ENCODE measurements at regions not wholly inside any gene's neighbourhood (a gene's known extent, or its start where the extent isn't known, plus 50 kb on each side); places are given as distances from the start of the nearest gene placed in this dataset.

GRCh38 chr12:126457776-126458175, 1392.5 kb downstream of the AACS start:
- H3K36me3 ChIP-seq, result no peaks in the 10 kb centered on the region
- no peaks in the 10 kb centered on the region for H3K9me3 ChIP-seq
- DNase-seq (no peak), ATAC-seq (no peak)
- H3K27ac ChIP-seq, result no peak overlapping the region
- intact Hi-C loops (cut with DNase I), result no loop called here
- no peaks in the 10 kb centered on the region for H3K4me1 ChIP-seq
- no peaks in the 10 kb centered on the region for H3K27me3 ChIP-seq
- WGBS (ENCODE audit: insufficient coverage, low coverage, low lambda C conversion rate, missing lambda C conversion rate), result 46% methylated on average over 4 of the region's 13 CpGs
- no peak overlapping the region for H3K4me3 ChIP-seq
- TF ChIP-seq POLR2A (IDR thresholded peaks at IDR 0.05) (no peak), CTCF (IDR thresholded peaks at IDR 0.05) (no peak)

GRCh38 chr12:126464153-126464552, 1398.9 kb downstream of the AACS start:
- intact Hi-C loops (cut with DNase I), result no loop called here
- no peaks in the 10 kb centered on the region for H3K27me3 ChIP-seq
- DNase-seq (no peak), ATAC-seq (no peak)
- no peaks in the 10 kb centered on the region for H3K9me3 ChIP-seq
- H3K36me3 ChIP-seq, result no peaks in the 10 kb centered on the region
- H3K4me3 ChIP-seq, result no peak overlapping the region
- H3K4me1 ChIP-seq, result no peaks in the 10 kb centered on the region
- no peak for TF ChIP-seq POLR2A (IDR thresholded peaks at IDR 0.05)
- TF ChIP-seq CTCF (IDR thresholded peaks at IDR 0.05), result no peak
- 66% methylated on average over 5 of the region's 5 CpGs for WGBS (ENCODE audit: insufficient coverage, low coverage, low lambda C conversion rate, missing lambda C conversion rate)
- no peak overlapping the region for H3K27ac ChIP-seq

- 62% methylated on average over 2 of the region's 2 CpGs for whole genome bisulfite sequencing (ENCODE audit: insufficient coverage, low coverage, low lambda C conversion rate, missing lambda C conversion rate)
- Histone ChIP-seq H3K9me3 (no peaks in the 10 kb centered on the region), H3K27me3 (no peaks in the 10 kb centered on the region), H3K36me3 (no peaks in the 10 kb centered on the region), H3K4me3 (no peak overlapping the region), H3K4me1 (no peaks in the 10 kb centered on the region), H3K27ac (no peak overlapping the region)
- no peak for ATAC-seq
- intact Hi-C loops (cut with DNase I), result no loop called here
- TF ChIP-seq CTCF (IDR thresholded peaks at IDR 0.05) (no peak), POLR2A (IDR thresholded peaks at IDR 0.05) (no peak)
- DNase-seq, result no peak
Observed at GRCh38 chr12:126469211-126469610, 1404.0 kb downstream of the AACS start.

GRCh38 chr12:126474703-126475102, 1409.5 kb downstream of the AACS start:
- TF ChIP-seq CTCF (IDR thresholded peaks at IDR 0.05), result no peak
- TF ChIP-seq POLR2A (IDR thresholded peaks at IDR 0.05), result no peak
- H3K36me3 ChIP-seq, result no peaks in the 10 kb centered on the region
- H3K27me3 ChIP-seq, result no peaks in the 10 kb centered on the region
- H3K4me3 ChIP-seq, result no peak overlapping the region
- no peaks in the 10 kb centered on the region for H3K9me3 ChIP-seq
- H3K27ac ChIP-seq, result no peak overlapping the region
- intact Hi-C loops (cut with DNase I), result no loop called here
- ATAC-seq (no peak), DNase-seq (no peak)
- no peaks in the 10 kb centered on the region for H3K4me1 ChIP-seq
- 76% methylated on average over 3 of the region's 3 CpGs for WGBS (ENCODE audit: insufficient coverage, low coverage, low lambda C conversion rate, missing lambda C conversion rate)

GRCh38 chr12:126480451-126480850, 1415.2 kb downstream of the AACS start:
- H3K9me3 ChIP-seq, result no peaks in the 10 kb centered on the region
- intact Hi-C loops (cut with DNase I), result no loop called here
- DNase-seq (no peak), ATAC-seq (no peak)
- H3K27me3 ChIP-seq, result no peaks in the 10 kb centered on the region
- no peak for TF ChIP-seq POLR2A (IDR thresholded peaks at IDR 0.05)
- no peak overlapping the region for H3K4me3 ChIP-seq
- H3K36me3 ChIP-seq, result no peaks in the 10 kb centered on the region
- H3K27ac ChIP-seq, result no peak overlapping the region
- 49% methylated on average over 10 of the region's 10 CpGs for WGBS (ENCODE audit: insufficient coverage, low coverage, low lambda C conversion rate, missing lambda C conversion rate)
- no peaks in the 10 kb centered on the region for H3K4me1 ChIP-seq
